H1 (cell line): ENCODE measurements at regions not wholly inside any gene's neighbourhood (a gene's known extent, or its start where the extent isn't known, plus 50 kb on each side); places are given as distances from the start of the nearest gene placed in this dataset.

Experiments
- CTCF ChIA-PET: fragments of 300-600 bp; sonication (Branson Sonifier 250); formaldehyde crosslinking; loops from one replicate; lab custom pipeline; 2021; ENCODE audit not compliant: partially characterized antibody; lab: Charles Lee
- POLR2A ChIA-PET: fragments of 300-600 bp; sonication (Branson Sonifier 250); formaldehyde crosslinking; loops from one replicate; lab custom pipeline; 2021; ENCODE audit warnings: inconsistent platforms; ENCODE audit not compliant: partially characterized antibody; lab: Charles Lee
- DNase-seq, 2 experiments: peaks; one replicate each; pipeline versions ENCODE4 v3.0.0 to v3.0.0-alpha.2; 2010 to 2022; ENCODE audit warnings: low spot score in 2 of 2, low read depth in 1 of 2, mixed read lengths in 1 of 2
- FAIRE-seq: peaks from 2 replicates; lab custom pipeline; 2011; peaks lifted over from hg19 to GRCh38; lab: Jason Lieb, UNC
- H2AFZ ChIP-seq: 2 replicates; pipeline ENCODE4 v1.8.1; 2012; ENCODE audit warnings: low read length, inconsistent platforms
- H2AK5ac ChIP-seq: 2 replicates; pipeline ENCODE4 v1.6.1; 2013; ENCODE audit warnings: low read depth, low read length
- H2BK120ac ChIP-seq: replicated peaks from 2 replicates; pipeline ENCODE3; 2013; ENCODE audit warnings: low read depth, low read length, inconsistent platforms
- H2BK12ac ChIP-seq: 2 replicates; pipeline ENCODE4 v1.6.1; 2013; ENCODE audit warnings: low read depth, low read length
- H2BK15ac ChIP-seq: 2 replicates; pipeline ENCODE4 v1.6.1; 2013; ENCODE audit warnings: low read length
- H2BK20ac ChIP-seq: 2 replicates; pipeline ENCODE4 v1.6.1; 2013; ENCODE audit warnings: low read length
- H2BK5ac ChIP-seq: 2 replicates; pipeline ENCODE4 v1.6.1; 2013; ENCODE audit warnings: low read depth, low read length
- H3K14ac ChIP-seq: 2 replicates; pipeline ENCODE4 v1.6.1; 2013; ENCODE audit warnings: inconsistent platforms; ENCODE audit not compliant: insufficient read length
- H3K18ac ChIP-seq: 2 replicates; pipeline ENCODE4 v1.6.1; 2013; ENCODE audit warnings: low read length; ENCODE audit errors: extremely low read depth
- H3K23ac ChIP-seq: 2 replicates; pipeline ENCODE4 v1.6.1; 2013; ENCODE audit warnings: inconsistent platforms; ENCODE audit not compliant: insufficient read length
- H3K23me2 ChIP-seq: 2 replicates; pipeline ENCODE4 v1.6.1; 2013; ENCODE audit warnings: low read depth, low read length
- H3K27ac ChIP-seq: 2 replicates; pipeline ENCODE4 v1.6.1; 2011; ENCODE audit warnings: low read depth, low read length, inconsistent platforms
- H3K27me3 ChIP-seq, 4 experiments: replicated peaks in 1 of 4; 1 replicate in 1 of 4; 2 replicates in 3 of 4; pipeline versions ENCODE4 v1.6.1 to v1.8.1; 2011 to 2013; ENCODE audit warnings: low read length in 3 of 4, mild to moderate bottlenecking in 3 of 4, inconsistent platforms in 2 of 4, mixed read lengths in 2 of 4, moderate library complexity in 1 of 4; ENCODE audit not compliant: control insufficient read depth in 3 of 4, insufficient read depth in 3 of 4; ENCODE audit errors: extremely low read depth in 1 of 4
- H3K36me3 ChIP-seq, 4 experiments: 2 replicates each; pipeline versions ENCODE4 v1.6.1 to v1.8.1; 2011 to 2013; ENCODE audit warnings: mild to moderate bottlenecking in 4 of 4, low read length in 3 of 4, moderate library complexity in 2 of 4, control low read depth in 1 of 4, inconsistent platforms in 1 of 4; ENCODE audit not compliant: insufficient read depth in 4 of 4, control insufficient read depth in 2 of 4
- H3K4ac ChIP-seq: replicated peaks from 2 replicates; pipeline ENCODE3; 2013; ENCODE audit warnings: low read length, low read depth, mixed read lengths, inconsistent platforms; ENCODE audit not compliant: insufficient read length
- H3K4me1 ChIP-seq, 4 experiments: replicated peaks in 1 of 4; 1 replicate in 1 of 4; 2 replicates in 3 of 4; pipeline versions ENCODE4 v1.6.1 to v1.8.1; 2011 to 2013; ENCODE audit warnings: low read length in 3 of 4, inconsistent platforms in 2 of 4, mixed read lengths in 1 of 4; ENCODE audit not compliant: insufficient read depth in 4 of 4, control insufficient read depth in 3 of 4
- H3K4me2 ChIP-seq, 2 experiments: 2 replicates each; pipeline versions ENCODE4 v1.6.1 to v1.8.1; 2011 to 2013; ENCODE audit warnings: low read depth in 2 of 2, low read length in 2 of 2, control low read depth in 1 of 2, inconsistent platforms in 1 of 2, mild to moderate bottlenecking in 1 of 2; ENCODE audit not compliant: insufficient read depth in 1 of 2
- H3K4me3 ChIP-seq, 4 experiments: fragments of 200-600, 300-600 bp in 1 of 4; sonication (generic), shearing (Covaris generic), sonication (Bioruptor Twin) in 1 of 4; 2 replicates each; pipeline versions ENCODE4 v1.5.1 to v1.8.1; 2011 to 2016; ENCODE audit warnings: low read length in 4 of 4, low read depth in 3 of 4, control low read depth in 2 of 4, inconsistent platforms in 2 of 4, mild to moderate bottlenecking in 2 of 4, mixed read lengths in 1 of 4, moderate library complexity in 1 of 4; ENCODE audit not compliant: insufficient read depth in 2 of 4; ENCODE audit errors: extremely low read depth in 1 of 4
- H3K56ac ChIP-seq: replicated peaks from 2 replicates; pipeline ENCODE3; 2013; ENCODE audit warnings: low read depth, mild to moderate bottlenecking, mixed read lengths, low read length, inconsistent platforms; ENCODE audit not compliant: insufficient read length
- H3K79me1 ChIP-seq: 2 replicates; pipeline ENCODE4 v1.6.1; 2013; ENCODE audit warnings: low read depth, low read length, control low read depth
- H3K79me2 ChIP-seq, 2 experiments: 2 replicates each; pipeline versions ENCODE4 v1.6.1 to v1.8.1; 2012 to 2013; ENCODE audit warnings: low read length in 2 of 2, mild to moderate bottlenecking in 2 of 2, inconsistent platforms in 1 of 2; ENCODE audit not compliant: insufficient read depth in 2 of 2, control insufficient read depth in 1 of 2
- H3K9ac ChIP-seq, 4 experiments: replicated peaks in 1 of 4; 1 replicate in 1 of 4; 2 replicates in 3 of 4; pipeline versions ENCODE4 v1.6.1 to v1.8.1; 2011 to 2013; ENCODE audit warnings: low read depth in 3 of 4, low read length in 3 of 4, control low read depth in 2 of 4, mild to moderate bottlenecking in 2 of 4, moderate library complexity in 2 of 4, inconsistent platforms in 1 of 4; ENCODE audit errors: extremely low read depth in 1 of 4
- H3K9me3 ChIP-seq, 2 experiments: 2 replicates each; pipeline versions ENCODE4 v1.6.1 to v1.8.1; 2012 to 2013; ENCODE audit warnings: mild to moderate bottlenecking in 2 of 2, moderate library complexity in 2 of 2, control low read depth in 1 of 2, inconsistent platforms in 1 of 2, low read depth in 1 of 2, low read length in 1 of 2, mixed read lengths in 1 of 2; ENCODE audit not compliant: insufficient read depth in 2 of 2
- H4K20me1 ChIP-seq, 2 experiments: replicated peaks in 1 of 2; 2 replicates each; pipeline versions ENCODE3 to v1.8.1; 2011 to 2013; ENCODE audit warnings: inconsistent platforms in 2 of 2, low read length in 2 of 2, mild to moderate bottlenecking in 1 of 2; ENCODE audit not compliant: insufficient read depth in 2 of 2, control insufficient read depth in 1 of 2
- H4K5ac ChIP-seq: 2 replicates; pipeline ENCODE4 v1.6.1; 2013; ENCODE audit warnings: low read length, low read depth, mixed read lengths, inconsistent platforms; ENCODE audit not compliant: insufficient read length
- H4K8ac ChIP-seq: 2 replicates; pipeline ENCODE4 v1.8.0; 2013; ENCODE audit warnings: mild to moderate bottlenecking, moderate library complexity, low read length, inconsistent platforms; ENCODE audit not compliant: insufficient read depth; ENCODE audit errors: extremely low read depth
- H4K91ac ChIP-seq: replicated peaks from 2 replicates; pipeline ENCODE3; 2013; ENCODE audit warnings: low read length, mixed read lengths, inconsistent platforms; ENCODE audit not compliant: insufficient read length
- CREB1 ChIP-seq: IDR thresholded peaks from 2 replicates; pipeline ENCODE4 v1.6.1; 2012; ENCODE audit warnings: inconsistent platforms
- CTBP2 ChIP-seq: IDR thresholded peaks from 2 replicates; pipeline ENCODE4 v1.7.0; 2011; ENCODE audit warnings: borderline replicate concordance, mild to moderate bottlenecking, moderate library complexity, mixed read lengths, low read length; ENCODE audit not compliant: insufficient read depth, insufficient read length
- USF2 ChIP-seq: IDR thresholded peaks from 2 replicates; pipeline ENCODE4 v1.6.1; 2011; ENCODE audit warnings: low read length, improper control_type of control experiment
- WGBS, 2 experiments: shearing (Covaris generic) in 1 of 2; methylation state at CpG; one replicate each; pipeline versions ENCODE4 v1.1.6 to v1.1.7; 2013 to 2015; ENCODE audit warnings: low lambda C conversion rate in 2 of 2, mixed read lengths in 2 of 2, inconsistent platforms in 1 of 2, low coverage in 1 of 2, missing lambda C conversion rate in 1 of 2; ENCODE audit not compliant: insufficient replicate concordance in 2 of 2, insufficient coverage in 1 of 2, insufficient read length in 1 of 2; ENCODE audit errors: extremely low coverage in 1 of 2, missing lambda C conversion rate in 1 of 2; 5-methylcytosine and 5-hydroxymethylcytosine counted together

- POLR2A ChIA-PET: no interaction called here
- H3K4me2 ChIP-seq: no peak overlapping the region
- no peaks in the 10 kb centered on the region for H3K27me3 ChIP-seq
- 88% methylated on average over 4 of the region's 4 CpGs; no CpG with 5 or more reads in 1 of the 2 experiments for WGBS, 2 experiments
- H2BK12ac ChIP-seq: no peak overlapping the region
- H3K4me3 ChIP-seq: no peak overlapping the region
- H3K79me1 ChIP-seq: no peaks in the 10 kb centered on the region
- H2BK120ac ChIP-seq: no peak overlapping the region
- no peaks in the 10 kb centered on the region; a peak in 1 of 8 replicates for H3K36me3 ChIP-seq
- FAIRE-seq: no peak
- no peak overlapping the region for H2AK5ac ChIP-seq
- H3K14ac ChIP-seq: no peak overlapping the region
- H3K27ac ChIP-seq: no peak overlapping the region
- H3K9me3 ChIP-seq: no peaks in the 10 kb centered on the region
- peaks cover 0 to 4% (median 2%) of the 10 kb centered on the region in 4 experiments; a peak in 2 of 7 replicates for H3K4me1 ChIP-seq
- H3K79me2 ChIP-seq: no peaks in the 10 kb centered on the region
- H2BK5ac ChIP-seq: no peak overlapping the region
- no peak overlapping the region for H2BK20ac ChIP-seq
- no peak overlapping the region for H4K5ac ChIP-seq
- no peak overlapping the region for H3K9ac ChIP-seq
- no peak for TF ChIP-seq CTBP2
- TF ChIP-seq CREB1: no peak
- TF ChIP-seq USF2: no peak
- H2AFZ ChIP-seq: no peak overlapping the region
- no peak overlapping the region for H4K8ac ChIP-seq
- H3K23me2 ChIP-seq: peaks cover 18% of the 10 kb centered on the region; the same call in 1 of the 2 replicates
- no peak overlapping the region for H4K91ac ChIP-seq
- no peak overlapping the region for H3K56ac ChIP-seq
- no peak for DNase-seq
- no peak overlapping the region for H3K4ac ChIP-seq
- peaks cover 0 to 13% of the 10 kb centered on the region in 2 experiments for H4K20me1 ChIP-seq
- no peak overlapping the region for H2BK15ac ChIP-seq
- H3K18ac ChIP-seq: no peak overlapping the region
- no peak overlapping the region for H3K23ac ChIP-seq
- CTCF ChIA-PET: interaction anchor here (1.0 kb wide), 1 partner anchor 167 kb away, joined by 3 read pairs; no protein-coding TSS in a partner anchor
These were observed 390.1 kb downstream of the TCERG1L start for GRCh38 chr10:130921461-130921860.
